Lower leg skin (tissue), 4 donors: ENCODE measurements at regions not wholly inside any gene's neighbourhood (a gene's known extent, or its start where the extent isn't known, plus 50 kb on each side); places are given as distances from the start of the nearest gene placed in this dataset.

Source experiments
- DNase-seq, 2 donors: peaks; one replicate each; pipeline ENCODE4 v3.0.0-alpha.2; 2019; ENCODE audit warnings: low spot score in 2 of 2
- H3K4me3 ChIP-seq: fragments of 200-600 bp; sonication (generic); 2 replicates; pipeline ENCODE4 v1.5.1; 2017; ENCODE audit warnings: mild to moderate bottlenecking, low read depth; ENCODE audit not compliant: poor library complexity, severe bottlenecking
- POLR2A ChIP-seq, 2 donors: fragments of 450-650 bp; IDR thresholded peaks; one replicate each; pipeline ENCODE4 v1.6.1; 2016 to 2017; ENCODE audit warnings: antibody characterized with exemption in 2 of 2, mild to moderate bottlenecking in 1 of 2, moderate library complexity in 1 of 2
- WGBS, 2 donors: methylation state at CpG; one replicate each; pipeline ENCODE4 v1.1.5; 2018; 5-methylcytosine and 5-hydroxymethylcytosine counted together
- intact Hi-C: fragments of 100-400 bp; cut with DNase I; formaldehyde crosslinking; loops from one replicate; pipeline ENCODE4 v1.15.0; 2023; ENCODE audit warnings: low total_unique reads
- TF ChIP-seq, protein P1 (sequence below), 3 donors: fragments of 450-650 bp; IDR thresholded peaks; one replicate each; pipeline ENCODE4 v1.5.1; 2016; ENCODE audit warnings: antibody characterized with exemption in 3 of 3, mild to moderate bottlenecking in 3 of 3, moderate library complexity in 2 of 3

DNA sequence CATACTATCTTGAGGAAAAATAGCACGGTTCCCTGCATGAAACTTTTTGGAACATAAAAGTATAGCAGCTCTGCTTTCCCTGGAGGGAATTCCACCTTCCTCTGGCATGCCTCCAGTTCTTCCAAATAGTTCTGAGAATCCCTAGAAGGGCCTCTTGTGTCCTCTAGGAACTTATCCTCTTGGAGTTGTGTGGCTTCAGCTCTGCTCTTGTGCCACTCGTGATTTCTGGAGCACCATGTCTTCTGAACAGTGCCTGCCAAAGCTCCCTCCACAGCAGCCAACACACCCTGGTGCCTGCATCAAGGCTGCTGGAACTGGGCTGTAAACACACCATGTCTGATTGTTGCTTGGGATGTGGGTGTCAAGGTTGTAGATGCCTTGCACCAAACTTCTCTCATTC is 65.7 kb upstream of the FLT1 start:
- no peak overlapping the region for H3K4me3 ChIP-seq
- WGBS, 2 donors = 43 to 50% methylated on average over 2 of the region's 2 CpGs
- intact Hi-C loops = no loop called here
- no peak for DNase-seq
- TF ChIP-seq, protein P1, sequence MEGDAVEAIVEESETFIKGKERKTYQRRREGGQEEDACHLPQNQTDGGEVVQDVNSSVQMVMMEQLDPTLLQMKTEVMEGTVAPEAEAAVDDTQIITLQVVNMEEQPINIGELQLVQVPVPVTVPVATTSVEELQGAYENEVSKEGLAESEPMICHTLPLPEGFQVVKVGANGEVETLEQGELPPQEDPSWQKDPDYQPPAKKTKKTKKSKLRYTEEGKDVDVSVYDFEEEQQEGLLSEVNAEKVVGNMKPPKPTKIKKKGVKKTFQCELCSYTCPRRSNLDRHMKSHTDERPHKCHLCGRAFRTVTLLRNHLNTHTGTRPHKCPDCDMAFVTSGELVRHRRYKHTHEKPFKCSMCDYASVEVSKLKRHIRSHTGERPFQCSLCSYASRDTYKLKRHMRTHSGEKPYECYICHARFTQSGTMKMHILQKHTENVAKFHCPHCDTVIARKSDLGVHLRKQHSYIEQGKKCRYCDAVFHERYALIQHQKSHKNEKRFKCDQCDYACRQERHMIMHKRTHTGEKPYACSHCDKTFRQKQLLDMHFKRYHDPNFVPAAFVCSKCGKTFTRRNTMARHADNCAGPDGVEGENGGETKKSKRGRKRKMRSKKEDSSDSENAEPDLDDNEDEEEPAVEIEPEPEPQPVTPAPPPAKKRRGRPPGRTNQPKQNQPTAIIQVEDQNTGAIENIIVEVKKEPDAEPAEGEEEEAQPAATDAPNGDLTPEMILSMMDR (IDR thresholded peaks at IDR 0.05) = no peak
- no peak for TF ChIP-seq POLR2A (IDR thresholded peaks at IDR 0.05)

DNA sequence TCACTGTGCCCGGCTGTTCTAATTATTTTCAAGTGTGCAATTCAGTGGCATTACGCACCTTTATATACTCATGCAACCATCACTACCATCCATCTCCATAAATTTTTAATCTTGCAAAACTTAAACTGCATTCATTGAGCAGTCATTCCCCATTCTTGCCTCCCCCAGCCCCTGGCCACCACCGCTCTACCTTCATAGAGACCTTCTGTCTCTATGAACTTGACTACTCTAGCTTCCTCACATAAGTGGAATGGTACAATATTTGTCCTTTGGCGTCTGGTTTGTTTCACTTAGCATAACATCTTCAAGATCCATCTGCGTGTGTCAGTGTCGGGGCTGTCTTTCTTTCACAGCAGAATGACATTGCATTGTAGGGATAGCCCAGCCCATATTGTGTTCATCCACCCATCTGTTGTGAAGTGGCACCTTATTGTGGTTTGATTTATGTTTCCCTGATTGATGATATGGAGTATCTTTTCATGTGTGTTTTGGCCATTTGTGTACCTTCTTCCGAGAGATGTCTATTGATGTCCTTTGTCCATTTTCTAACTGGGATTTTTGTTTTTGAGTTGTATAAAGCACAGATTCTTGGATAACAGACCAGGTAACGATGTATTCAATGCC is 64.8 kb upstream of the FLT1 start:
- intact Hi-C loops = no loop called here
- DNase-seq = no peak
- H3K4me3 ChIP-seq = no peak overlapping the region
- WGBS, 2 donors = 92 to 93% methylated on average over 8 of the region's 8 CpGs
- TF ChIP-seq, protein P1 (IDR thresholded peaks at IDR 0.05) = no peak
- no peak for TF ChIP-seq POLR2A (IDR thresholded peaks at IDR 0.05)

DNA sequence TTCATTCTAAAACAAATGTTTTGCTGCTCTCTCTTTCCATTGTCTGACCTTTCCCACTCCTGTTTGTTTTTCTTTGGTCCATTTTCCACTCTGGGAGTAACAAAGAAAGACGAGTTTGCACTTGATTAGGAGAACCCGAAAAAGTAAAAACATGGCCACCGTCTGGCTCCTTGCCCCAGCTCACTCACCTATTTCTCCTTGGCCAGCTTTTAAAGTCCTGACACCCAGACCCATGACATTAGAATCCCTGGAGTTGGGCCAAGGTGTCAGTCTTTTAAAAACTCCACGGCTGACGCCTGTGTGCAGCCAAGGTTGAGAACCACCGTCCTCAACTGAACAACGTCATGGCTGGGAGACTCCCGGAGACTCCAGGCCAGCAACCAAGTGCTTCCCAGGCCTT is 63.6 kb upstream of the FLT1 start:
- DNase-seq = no peak
- TF ChIP-seq, protein P1 (IDR thresholded peaks at IDR 0.05) = no peak
- TF ChIP-seq POLR2A (IDR thresholded peaks at IDR 0.05) = no peak
- 63 to 64% methylated on average over 8 of the region's 8 CpGs for WGBS, 2 donors
- intact Hi-C loops = no loop called here
- H3K4me3 ChIP-seq = no peak overlapping the region

DNA sequence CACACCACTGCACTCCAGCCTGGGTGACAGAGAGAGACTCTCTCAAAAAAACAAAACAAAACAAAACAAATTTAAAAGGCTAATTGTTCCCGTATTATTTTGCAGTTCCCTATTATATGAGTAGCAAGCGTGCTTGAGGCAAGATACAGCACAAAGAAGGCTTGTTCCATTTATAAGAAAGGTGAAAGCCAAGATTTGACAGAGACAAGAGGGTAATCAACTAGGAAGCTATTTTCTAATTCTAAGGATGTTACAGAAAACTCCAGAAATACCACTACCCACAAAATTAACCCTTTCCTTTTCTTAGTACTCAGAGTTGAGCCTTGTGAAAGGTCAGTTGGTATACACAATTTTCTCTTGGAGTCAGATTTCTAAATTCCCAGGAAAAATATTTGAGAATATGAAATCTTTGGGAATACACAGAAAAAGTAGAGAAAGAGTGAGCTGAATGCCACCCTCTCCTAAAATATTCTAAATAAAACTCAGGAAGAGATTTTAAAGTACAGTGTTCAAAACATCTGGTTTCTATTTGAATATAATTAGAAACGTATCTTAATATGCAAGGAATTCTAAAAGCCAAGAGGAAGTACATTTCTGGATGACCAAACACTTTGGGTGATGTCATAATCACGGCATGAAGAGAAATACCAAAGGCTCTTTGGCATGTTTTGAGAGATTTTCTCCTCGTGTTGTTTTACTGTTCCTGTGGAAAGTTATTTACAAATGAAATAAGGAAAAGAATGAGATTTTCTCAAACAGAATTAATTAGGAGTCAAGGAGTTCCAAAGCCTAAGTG is 63.0 kb upstream of the FLT1 start:
- 15 to 35% methylated on average over 5 of the region's 5 CpGs for WGBS, 2 donors
- TF ChIP-seq POLR2A (IDR thresholded peaks at IDR 0.05) = no peak
- TF ChIP-seq, protein P1 (IDR thresholded peaks at IDR 0.05) = no peak
- intact Hi-C loops = no loop called here
- no peak overlapping the region for H3K4me3 ChIP-seq
- no peak for DNase-seq

DNA sequence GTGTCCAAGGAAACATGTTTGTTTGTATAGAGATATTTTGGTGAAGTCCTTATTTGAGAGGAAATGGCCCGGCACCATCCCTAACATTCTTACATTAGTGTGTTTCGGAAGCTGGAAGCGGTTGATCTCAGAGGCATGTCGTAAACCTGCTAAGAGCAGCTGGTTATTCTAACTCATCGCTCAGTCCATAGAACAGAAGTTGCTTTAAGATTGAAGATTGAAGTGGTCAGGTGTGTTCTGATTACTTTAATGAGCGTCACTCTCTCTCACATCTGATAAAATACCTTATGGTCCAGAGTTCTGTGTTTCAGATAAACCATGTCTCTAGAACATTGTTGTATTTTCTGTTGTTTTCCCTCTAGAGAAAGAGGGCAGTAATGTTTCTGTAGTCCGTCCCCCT is 60.2 kb upstream of the FLT1 start:
- DNase-seq = no peak
- TF ChIP-seq, protein P1 (IDR thresholded peaks at IDR 0.05) = no peak
- no peak for TF ChIP-seq POLR2A (IDR thresholded peaks at IDR 0.05)
- H3K4me3 ChIP-seq = no peak overlapping the region
- intact Hi-C loops = no loop called here
- WGBS, 2 donors = 68 to 69% methylated on average over 7 of the region's 7 CpGs
